ENCODE measurements at regions not wholly inside any gene's neighbourhood (a gene's known extent, or its start where the extent isn't known, plus 50 kb on each side); places are given as distances from the start of the nearest gene placed in this dataset.

DNA sequence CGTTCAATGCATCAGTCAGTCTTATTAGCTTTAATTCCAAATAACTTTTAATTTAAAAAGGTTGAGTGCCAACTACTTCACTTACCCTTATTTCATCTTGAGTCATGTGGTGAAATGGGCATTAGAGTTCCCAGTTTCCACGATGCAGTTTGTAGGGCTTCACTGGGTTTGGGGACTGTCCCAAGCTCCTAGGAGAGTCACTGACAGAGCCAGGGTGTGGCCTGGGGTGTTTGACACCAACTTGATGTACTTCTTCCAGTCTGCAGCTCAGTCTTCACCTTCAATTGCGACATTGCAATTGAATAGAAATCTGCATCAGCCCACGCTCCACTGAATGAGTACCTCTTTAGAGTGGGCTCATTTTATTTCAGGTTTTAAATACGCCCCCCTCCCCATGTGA is 165.3 kb downstream of the ARL4C start:
- no peak for TF ChIP-seq POLR2A (IDR thresholded peaks at IDR 0.05)
- TF ChIP-seq, protein P1, sequence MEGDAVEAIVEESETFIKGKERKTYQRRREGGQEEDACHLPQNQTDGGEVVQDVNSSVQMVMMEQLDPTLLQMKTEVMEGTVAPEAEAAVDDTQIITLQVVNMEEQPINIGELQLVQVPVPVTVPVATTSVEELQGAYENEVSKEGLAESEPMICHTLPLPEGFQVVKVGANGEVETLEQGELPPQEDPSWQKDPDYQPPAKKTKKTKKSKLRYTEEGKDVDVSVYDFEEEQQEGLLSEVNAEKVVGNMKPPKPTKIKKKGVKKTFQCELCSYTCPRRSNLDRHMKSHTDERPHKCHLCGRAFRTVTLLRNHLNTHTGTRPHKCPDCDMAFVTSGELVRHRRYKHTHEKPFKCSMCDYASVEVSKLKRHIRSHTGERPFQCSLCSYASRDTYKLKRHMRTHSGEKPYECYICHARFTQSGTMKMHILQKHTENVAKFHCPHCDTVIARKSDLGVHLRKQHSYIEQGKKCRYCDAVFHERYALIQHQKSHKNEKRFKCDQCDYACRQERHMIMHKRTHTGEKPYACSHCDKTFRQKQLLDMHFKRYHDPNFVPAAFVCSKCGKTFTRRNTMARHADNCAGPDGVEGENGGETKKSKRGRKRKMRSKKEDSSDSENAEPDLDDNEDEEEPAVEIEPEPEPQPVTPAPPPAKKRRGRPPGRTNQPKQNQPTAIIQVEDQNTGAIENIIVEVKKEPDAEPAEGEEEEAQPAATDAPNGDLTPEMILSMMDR (IDR thresholded peaks at IDR 0.05), result no peak
